NCI-H82 (cell line): ENCODE measurements at regions not wholly inside any gene's neighbourhood (a gene's known extent, or its start where the extent isn't known, plus 50 kb on each side); places are given as distances from the start of the nearest gene placed in this dataset.
A peak's percentile ranks its signal among the peaks of the same experiment; 100 is the strongest.

Experiments used
- DNase-seq: peaks from one replicate; lab custom pipeline; 2025; lab: John Stamatoyannopoulos, UW

GRCh38 chr16:47971225-47971624 is 184.6 kb downstream of the ABCC12 start:
- DNase-seq, result no peak

- peak; percentile 3 for DNase-seq
Measured at GRCh38 chr16:47970291-47970931, 185.4 kb downstream of the ABCC12 start.

GRCh38 chr16:47967374-47967773 is 188.4 kb downstream of the ABCC12 start:
- no peak for DNase-seq

DNA sequence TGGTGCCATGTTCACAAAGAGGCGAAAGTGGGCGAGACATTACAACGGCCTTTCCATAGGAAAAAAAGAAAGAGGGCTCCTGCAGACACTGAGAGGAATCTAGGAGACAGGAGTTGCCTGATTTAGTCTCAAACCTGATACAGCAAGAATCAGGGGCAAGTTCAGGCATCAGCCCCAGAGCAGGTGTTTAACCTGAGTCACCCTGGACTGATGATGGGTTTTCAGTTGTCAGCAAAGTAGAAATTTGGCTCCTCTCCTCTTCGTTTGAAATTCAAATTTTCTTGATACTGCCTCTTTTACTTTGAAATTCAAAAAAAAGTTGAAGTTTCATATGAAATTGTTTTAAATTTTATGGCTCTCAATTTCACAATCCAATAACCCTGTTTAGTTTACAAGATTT is 189.5 kb downstream of the ABCC12 start:
- no peak for DNase-seq

DNA sequence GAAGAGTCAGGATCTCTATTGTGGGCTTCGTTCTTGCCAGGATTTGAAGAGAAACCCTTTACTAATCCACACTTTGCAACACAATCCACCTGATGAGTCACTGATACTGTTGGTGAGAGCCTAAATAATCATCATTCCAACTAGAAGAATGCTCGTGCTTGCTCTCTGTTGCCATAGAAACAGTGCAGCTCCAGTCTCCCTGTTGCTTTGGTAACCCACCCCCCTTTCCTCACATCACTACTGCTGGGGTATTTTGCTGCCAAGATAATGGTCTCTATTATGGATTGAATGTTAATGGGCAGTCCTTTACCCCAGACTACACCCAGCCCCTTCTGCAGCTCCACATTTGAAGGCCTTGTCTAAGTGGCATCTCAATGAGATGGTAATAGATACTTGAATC is 190.4 kb downstream of the ABCC12 start:
- DNase-seq, result no peak

DNA sequence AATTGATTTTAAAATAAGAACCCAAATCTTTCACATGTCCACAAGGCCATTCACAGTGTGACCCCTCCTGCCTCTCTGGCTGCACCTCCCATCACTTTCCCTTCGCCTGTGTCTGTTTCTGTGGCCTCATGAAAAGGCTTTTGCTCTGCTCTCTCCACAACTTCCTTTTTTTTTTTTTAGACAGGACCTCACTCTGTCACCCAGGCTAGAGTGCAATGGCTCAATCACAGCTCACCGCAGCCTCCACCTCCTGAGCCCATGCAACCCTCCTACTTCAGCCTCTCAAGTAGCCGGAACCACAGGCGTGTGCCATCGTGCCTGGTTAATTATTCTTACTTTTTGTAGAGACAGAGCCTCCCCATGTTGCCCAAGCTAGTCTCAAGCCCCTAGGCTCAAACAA is 197.1 kb downstream of the ABCC12 start:
- no peak for DNase-seq

DNA sequence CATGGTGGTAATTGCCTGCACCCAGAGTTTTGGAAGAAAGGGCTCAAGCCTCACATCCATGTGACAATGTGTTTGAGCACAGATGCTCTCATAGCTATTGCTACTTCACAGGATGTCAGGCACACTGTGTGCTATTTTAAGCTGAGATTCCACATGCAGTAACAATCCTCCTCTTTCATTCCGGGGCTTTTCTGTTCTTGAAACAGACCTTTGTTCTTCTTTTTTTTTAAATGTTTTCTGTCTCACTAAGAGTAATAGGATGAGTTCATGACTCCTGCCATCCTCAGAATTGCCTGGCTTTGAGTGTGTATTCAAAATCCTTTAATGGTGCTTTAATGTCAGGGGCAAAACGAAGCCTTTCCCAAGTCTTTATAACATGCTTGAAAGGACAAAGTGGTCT is 198.9 kb downstream of the ABCC12 start:
- DNase-seq, result no peak

DNA sequence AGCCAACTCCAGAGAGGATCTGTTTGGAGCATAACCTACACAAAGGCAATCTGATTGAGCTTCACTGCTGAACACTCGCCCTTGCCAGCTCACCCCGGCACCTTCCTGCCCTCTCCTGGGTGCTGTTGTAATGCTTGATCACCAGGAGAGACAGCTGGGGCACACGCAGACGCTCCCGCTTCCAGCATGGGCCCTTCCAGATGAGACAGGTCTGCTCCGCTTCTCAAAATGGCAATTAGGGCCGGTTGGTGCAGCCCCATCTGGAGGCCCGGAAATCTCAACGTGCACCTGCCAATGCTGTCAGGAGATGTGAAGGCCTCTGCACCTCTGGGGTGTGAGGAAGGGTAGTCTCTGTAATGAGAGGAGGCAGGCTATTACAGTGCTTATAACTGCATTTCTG is 206.1 kb downstream of the ABCC12 start:
- DNase-seq, result no peak

DNA sequence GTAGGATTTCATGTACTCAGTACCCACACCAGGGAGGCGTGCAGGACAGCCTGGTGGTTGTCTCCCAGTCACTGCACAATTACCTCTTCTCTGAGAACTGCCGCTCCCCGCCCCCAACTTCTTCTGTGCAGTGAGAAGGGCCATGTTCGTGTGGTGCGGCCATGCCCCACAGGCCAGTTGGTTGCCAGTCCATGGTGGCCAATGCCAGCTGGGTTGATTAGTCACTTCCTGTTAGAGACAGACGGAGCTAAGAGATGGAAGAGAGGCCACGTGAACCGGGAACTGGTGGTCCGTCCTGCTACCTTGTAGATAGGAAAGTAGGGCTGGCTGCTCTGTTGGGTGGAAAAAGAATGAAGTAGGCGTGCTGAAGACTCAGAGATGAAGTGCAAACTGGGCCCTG is 206.5 kb downstream of the ABCC12 start:
- DNase-seq, result no peak

- no peak for DNase-seq
Measured at GRCh38 chr16:47947723-47948122, 208.1 kb downstream of the ABCC12 start.

- no peak for DNase-seq
Measured at GRCh38 chr16:47946092-47946491, 209.7 kb downstream of the ABCC12 start.

DNA sequence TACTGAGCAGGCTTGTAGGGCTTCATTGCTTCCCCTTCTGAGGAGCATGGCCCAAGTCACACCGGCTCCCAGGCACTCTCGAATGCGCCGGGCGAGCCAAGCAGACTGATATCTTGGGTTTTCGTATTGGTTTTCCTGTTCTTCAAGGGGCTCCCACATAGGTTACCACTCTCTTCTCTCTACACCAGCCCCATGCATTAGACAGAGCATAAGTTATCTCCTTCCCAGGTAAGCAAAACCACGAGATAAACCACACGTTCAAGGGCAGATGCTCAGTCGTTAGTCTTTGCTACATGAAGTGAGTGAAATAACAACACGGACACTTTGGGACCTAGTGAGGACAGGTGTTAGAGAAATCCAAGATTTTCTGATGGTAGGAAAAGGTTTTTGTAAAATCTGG is 211.2 kb downstream of the ABCC12 start:
- no peak for DNase-seq

DNA sequence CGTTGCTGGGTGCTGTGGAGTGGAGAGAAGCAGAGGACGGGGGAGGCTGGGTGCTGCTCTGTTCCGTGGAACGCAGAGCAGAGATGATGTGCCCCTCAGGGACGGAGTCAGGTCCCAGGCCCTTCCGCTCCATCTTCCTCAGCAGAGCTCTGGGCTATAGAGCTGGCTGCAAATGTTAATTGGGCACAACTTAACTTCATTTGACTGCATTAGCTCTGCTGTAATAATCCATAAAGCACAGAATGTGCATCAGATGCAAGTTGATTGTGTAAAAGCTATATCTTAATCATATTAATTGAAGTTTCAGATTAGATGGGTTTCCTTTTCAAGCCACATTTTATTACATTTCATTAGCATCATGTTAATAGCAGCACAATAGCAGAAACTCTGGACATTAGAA is 212.6 kb downstream of the ABCC12 start:
- no peak for DNase-seq

DNA sequence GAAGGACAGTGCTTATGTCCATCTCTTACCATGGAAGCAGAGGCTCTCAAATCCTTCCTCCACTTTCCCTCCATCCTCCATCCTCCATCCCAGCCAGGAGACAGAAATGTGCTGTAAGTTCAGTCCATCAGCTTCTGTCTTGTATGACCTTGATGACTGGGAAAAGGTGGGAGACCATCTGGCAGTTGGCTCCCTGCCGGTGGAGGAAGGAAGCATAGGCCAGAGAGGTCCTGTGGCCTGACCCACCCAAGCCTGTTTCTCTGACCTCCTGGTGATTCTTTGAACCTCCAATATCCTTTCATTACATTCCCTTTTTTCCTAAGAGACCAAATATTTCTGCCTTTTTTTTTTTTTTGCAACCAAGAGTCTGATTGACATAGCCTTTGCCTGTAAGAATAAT is 215.3 kb downstream of the ABCC12 start:
- no peak for DNase-seq

DNA sequence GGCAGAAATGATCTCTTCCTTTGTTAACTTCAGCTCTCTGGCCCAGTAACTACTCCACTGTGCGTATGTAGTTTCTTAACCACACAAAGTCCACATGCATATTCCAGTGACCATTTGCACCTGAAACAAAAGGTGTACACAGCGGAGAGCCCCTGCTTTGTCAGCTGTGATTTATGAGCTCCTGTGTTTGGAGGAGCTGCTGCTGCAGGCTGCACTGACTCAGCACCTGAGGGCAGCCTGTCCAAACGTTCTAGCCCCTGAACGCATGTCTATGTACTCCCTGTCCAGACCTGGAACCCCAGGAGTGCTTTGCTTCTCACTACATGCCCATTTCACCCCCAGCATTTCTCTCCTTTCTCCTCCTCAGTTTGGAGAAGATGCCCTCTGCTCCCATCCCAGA is 216.1 kb downstream of the ABCC12 start:
- no peak for DNase-seq

- DNase-seq, result no peak
Measured at GRCh38 chr16:47938272-47938671, 217.5 kb downstream of the ABCC12 start.

GRCh38 chr16:47928008-47928407 is 227.8 kb downstream of the ABCC12 start:
- peak; percentile 19 for DNase-seq

GRCh38 chr16:47927330-47927729 is 228.5 kb downstream of the ABCC12 start:
- DNase-seq, result no peak

DNA sequence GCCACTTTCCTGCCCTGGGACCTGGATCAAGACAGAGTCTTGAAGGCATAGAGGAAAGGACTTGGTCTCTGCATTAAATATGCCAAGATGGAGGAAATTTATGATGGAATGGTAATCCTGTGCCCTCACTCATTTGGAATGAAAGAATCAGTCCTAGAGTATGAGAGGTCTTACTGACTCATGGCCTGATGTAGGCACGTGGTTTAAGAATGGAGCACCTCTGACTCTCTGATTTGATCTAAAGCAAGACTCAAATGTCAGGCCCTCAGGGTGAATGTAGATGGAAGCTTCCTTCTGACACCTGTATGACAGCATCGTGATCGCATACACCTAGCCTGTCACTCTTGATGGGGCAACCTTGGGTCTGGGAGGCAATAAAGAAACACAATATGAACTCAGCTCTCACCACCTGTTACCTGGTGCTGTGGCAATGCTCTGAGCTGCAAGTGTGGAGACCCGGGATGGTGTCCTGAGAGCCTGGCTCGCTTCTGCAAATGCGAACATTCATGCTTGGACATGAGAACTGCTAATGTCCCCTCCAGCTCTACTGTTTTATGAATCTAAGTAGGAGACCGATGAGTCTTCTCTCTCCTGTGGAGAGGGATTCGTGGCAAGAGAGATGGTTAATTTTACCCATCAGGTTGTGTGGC is 229.9 kb downstream of the ABCC12 start:
- DNase-seq, result no peak

GRCh38 chr16:47924950-47925349 is 230.8 kb downstream of the ABCC12 start:
- DNase-seq, result no peak

DNA sequence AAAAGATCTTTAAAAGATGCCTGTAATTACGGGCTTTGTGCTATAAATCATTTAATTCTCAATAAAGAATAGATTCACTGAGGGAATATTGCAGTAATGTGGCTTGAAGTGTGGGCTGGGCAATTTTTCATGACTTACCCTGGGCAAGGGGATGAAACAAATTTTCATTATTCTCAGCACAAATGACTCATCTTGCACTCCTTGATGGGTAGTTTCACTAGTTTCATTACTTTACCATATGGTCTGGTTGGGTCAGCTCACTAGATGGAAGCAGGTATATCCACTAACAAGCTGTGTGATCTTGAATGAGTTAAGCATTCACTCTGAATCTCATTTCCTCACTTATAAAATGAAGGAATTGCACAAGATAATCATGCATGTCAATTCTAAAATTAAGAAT is 234.3 kb downstream of the ABCC12 start:
- DNase-seq, result no peak

- no peak for DNase-seq
Measured at GRCh38 chr16:47920709-47921108, 235.1 kb downstream of the ABCC12 start.

- DNase-seq, result no peak
Measured at GRCh38 chr16:47917118-47917517, 238.7 kb downstream of the ABCC12 start.

DNA sequence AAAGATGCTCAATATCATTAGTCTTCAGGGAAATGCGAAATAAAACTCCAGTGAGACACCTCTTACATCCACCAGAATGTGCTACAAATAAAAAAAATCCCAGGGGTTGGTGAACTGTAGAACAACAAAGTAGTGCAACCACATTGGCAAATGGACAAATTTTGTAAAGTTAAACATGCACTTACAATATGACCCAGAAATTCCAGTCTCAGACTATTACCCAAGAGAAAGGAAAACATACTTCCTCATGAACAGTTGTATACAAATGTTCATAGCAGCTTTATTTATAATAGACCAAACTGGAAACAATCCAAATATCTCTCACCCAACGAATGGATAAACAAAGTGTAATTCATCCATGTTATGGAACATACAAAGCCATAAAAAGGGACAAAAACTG is 239.5 kb downstream of the ABCC12 start:
- DNase-seq, result no peak
